Stimulated activated naive CD4-positive, alpha-beta T cell (primary cell): ENCODE measurements at regions not wholly inside any gene's neighbourhood (a gene's known extent, or its start where the extent isn't known, plus 50 kb on each side); places are given as distances from the start of the nearest gene placed in this dataset.

Source experiments
- DNase-seq, 6 experiments: peaks; one replicate each; lab custom pipeline; 2025; lab: John Stamatoyannopoulos, UW

DNA sequence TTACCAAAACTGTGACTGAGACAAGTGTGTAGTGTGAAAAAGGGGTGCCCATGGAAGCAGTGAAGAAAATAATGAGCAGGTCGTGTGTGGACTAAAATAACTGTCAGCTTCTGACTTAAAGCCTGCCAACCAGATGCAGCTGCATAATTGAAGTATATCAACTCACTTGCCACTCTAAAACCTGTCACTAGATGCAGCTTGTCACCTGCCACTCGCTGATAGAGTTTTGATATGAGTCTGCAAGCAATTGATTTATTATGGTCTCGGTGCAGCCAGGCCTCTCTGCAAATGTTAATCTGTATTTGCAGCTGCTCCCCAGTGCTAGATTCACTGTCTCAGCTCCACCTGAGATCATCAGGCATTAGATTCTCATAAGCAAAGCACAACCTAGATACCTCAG, 1090.0 kb upstream of the EYS start:
- no peak for DNase-seq

DNA sequence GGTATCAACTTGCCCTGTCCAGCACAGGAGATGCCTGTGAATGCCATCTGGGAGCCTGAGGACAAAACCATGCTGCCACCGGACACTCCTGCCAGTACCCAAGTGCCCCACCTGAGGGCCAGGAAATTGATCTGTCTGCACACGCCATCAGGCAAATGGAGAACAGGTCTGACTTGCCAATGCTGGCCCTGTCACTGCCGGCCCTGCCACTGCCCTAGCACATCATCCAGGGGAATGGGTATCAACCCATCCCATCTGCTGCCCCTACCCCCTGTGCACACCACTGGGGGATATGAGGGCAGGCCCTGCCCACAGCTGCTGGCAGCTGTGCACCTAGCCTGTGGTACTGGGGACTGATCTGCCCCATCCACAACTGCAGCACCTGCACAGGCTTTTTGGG, 1081.6 kb upstream of the EYS start:
- DNase-seq: no peak

DNA sequence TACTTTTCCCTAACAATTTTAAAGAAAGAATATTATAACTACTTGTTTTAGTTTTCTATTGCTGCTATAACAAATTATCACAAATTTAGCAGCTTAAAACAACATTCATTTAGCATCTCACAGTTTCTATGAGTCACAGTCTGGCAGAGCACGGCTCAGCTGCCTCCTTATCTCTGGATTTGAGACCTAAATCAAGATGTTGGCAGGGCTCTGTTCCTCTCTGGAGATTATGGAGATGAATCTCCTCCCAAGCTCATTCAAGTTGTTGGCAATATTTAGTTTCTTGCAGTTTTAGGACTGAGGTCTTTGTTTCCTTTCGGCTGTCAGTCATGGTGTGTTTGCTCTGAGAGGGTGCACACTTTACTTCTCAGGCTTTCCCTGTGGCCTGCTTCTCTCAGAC, 1065.8 kb upstream of the EYS start:
- no peak for DNase-seq

DNA sequence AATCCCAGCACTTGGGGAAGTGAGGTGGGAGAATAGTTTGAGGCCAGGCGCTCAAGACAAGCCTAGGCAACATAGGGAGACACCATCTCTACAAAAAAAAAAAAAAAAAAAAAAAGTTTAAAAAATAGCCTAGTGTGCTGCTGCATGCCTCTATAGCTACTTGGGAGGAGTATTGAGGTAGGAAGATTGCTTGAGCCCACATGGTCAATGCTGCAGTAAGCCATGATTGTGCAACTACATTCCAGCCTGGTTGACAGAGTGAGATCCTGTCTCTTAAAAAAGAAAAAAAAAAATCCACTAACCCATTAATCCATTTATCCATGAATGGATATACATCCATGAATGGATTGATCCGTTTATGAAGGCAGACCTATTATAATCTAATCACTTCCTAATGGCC, 1064.6 kb upstream of the EYS start:
- DNase-seq: no peak

DNA sequence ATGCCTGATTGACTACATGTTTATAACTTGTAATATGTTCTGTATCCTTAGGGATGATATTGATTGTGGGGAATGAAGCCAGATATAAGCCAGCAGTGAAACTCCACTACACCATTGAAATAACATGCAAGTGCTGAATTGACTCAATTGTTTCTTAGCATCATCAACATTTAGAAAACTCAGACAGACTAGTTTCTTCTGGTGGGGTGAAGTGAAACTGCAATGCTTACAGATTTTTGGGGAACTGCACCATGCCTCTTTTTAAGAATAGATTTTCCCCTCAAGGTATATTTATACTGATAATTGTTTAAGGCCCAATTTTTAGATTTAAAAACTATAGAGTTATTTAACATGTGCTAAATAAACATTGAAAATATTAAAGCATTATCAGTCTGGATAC, 1044.6 kb upstream of the EYS start:
- no peak for DNase-seq

DNA sequence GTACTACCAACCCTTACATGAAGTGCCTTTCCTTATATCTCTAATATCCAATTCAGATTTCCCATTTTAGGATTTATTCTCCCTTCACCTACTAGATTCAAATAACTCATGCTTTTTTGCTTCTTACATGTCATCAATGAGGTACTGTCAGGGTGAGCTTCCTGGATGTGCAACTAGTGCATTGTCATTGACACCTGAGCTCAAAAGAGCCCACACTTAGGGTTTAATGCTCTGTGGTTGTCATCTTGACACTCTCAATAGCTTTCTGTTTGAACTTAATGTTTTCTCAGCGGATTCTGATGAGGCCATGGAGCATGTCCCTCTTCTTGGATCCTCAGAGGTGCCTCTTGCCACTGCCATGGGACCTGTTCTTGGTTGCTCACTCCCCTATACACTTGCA, 1033.3 kb upstream of the EYS start:
- no peak for DNase-seq

DNA sequence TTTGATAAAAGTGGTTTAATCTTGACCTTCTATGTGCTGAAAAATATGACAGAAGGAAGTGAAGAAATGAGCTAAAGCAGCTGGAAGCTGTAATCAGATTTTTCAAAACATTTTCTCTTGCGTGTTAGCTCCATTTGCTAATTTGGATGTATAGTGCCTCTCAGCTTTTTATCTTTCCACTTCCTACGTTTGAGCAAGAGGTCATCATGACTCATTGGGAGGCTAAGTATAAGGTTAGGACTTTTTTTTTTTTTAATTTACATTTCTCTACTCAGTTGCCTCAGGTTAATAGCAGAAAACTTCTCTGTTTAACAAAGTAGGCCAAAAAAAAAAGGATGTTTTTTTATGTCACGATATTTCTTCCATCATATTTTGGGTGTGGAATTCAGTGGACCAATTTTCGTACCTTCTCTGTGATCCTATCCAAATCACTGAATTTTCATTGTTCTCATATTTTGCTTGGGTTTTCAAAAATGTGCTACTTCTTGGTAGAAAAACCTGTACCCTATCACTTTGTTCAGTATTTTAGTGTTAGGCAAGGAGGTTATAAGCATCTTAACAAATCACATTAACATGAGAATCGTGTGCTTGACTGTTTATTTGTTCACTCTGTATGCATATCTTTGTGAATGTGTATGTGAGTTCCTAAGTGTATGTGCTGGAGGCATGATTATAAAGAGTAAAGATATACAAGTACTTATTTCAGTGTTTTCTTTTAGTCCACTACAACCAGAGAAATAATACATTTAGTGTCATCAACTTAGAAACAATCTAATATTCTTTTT, 1028.3 kb upstream of the EYS start:
- DNase-seq: no peak

DNA sequence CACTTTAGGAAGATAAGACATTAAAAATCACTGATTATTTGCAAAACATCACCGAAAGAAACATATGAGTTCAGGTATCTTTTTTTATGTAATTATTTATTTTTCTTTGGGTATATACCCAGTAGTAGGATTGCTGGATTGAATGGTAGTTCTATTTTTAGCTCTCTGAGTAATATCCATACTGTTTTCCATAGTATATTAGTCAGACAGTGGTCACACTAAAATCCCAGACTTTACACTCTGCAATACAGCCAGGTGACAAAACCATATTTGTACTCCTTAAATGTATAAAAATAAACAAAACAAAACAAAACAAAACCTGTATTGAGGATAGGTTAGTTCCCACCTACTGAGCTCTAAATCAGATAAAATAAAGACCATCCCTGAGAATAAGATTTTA, 1024.3 kb upstream of the EYS start:
- no peak for DNase-seq

DNA sequence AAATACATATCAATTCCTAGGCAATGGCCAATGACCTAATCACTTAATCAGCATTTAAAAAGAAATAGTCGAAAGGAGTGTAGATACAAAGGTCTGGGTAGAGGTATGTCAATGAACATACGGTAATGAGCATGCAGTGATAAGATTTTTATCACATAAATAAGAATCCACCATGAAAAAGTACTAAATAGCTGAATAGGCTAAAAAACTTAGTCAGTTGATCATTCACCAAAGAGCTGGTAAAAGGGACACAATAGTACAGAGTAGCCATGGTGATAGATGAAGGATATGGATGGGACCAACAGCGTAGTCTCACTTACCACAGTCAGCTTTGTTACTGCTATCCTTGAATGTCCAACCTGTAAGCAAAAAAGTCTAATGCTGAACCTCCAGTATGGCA, 1018.6 kb upstream of the EYS start:
- DNase-seq: no peak

DNA sequence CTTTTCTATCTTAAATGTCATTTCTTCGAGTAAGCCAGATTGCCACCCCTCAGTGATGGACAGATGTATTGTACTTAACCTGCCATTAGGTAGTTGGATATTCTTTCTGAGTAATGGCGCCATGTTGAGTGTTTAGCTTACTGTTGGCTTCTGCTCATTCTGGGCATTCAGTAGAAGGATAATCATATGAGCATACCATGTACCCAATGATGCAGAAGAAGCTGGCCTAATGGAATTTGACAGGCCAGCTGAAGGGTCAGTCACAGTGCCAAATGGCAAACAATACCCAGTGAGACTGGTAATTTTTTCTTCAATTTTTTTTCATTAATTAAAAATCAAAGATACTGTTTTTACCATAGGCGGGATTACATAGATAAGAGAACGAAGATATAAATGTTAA, 1010.8 kb upstream of the EYS start:
- no peak for DNase-seq

DNA sequence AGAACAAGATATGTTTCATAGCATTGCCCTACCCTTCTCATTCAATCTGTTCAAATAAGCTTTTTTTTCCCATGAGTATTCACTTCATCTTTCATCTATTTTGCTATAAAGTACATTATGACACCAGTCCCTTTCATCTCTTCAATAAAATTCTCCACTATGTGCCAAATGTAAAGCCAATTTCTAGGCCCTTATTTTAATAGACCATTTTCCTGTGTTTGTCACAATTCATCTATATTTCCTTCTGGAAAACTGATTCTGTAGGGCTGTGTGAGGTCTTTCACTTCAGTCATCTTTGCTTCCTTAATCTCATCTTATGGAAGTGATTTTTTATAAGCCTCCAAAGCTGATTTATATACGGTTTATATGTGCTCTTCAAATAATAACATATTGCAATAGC, 992.4 kb upstream of the EYS start:
- DNase-seq: no peak

DNA sequence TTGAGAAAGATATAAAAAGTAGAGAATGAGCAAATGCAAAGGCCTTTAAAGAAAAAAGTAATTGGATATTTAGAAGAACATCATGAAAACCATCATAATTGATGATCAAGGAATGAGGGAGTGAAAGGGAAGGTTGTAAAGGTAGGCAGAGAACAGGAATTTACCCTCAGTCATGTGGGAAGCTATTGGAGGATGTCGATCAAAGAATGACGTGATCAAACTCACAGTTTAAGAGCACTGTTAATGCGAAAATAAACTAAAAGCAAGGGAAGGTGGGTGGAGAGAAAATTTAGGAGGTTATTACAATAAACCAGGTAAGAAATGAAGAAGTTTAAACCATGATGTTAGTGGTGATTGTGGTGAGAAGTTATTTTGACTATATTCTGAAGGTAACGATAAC, 982.6 kb upstream of the EYS start:
- DNase-seq: no peak

DNA sequence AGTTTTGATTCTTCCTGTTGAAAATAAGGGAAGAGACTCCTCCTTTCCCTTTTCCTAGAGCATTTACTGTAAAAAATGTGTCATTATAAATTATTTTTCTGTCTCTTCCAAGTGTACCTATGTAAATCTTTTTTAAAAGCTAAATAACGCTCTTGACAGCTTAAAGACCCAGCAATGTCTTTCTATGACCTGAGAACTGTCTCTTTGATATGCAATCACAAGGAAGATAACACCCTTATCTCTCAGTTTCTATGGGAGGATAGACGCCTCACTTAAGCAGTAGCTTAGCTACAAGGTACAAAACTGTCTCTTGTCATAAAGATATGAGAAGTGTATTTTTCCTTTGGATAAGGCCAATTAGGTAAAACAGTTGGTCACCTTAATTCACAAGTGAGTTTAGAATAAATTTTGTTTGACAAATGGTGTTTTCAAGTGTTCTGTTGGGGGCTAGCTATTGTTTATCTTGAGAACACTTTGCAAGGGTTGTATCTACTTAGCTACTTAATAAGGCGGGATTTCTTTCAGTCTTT, 980.6 kb upstream of the EYS start:
- DNase-seq: no peak

DNA sequence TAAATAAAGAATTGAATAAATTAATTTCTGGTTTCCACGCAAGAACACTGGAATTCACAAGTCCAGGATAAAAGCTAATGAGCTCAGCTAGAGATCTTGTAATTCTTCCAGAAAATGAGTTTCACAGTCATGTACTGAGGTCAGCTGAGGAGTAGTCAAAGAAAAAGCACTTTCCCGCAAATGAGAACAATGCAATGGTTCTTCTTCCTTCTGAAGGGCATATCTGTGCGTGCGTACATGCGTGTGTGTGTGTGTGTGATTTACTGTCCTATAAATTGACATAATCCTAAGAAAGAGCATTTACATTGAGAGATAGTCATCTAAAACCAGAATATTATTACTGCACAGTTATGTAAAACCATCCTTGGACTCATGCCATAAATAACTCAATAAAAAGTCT, 968.9 kb upstream of the EYS start:
- DNase-seq: no peak

DNA sequence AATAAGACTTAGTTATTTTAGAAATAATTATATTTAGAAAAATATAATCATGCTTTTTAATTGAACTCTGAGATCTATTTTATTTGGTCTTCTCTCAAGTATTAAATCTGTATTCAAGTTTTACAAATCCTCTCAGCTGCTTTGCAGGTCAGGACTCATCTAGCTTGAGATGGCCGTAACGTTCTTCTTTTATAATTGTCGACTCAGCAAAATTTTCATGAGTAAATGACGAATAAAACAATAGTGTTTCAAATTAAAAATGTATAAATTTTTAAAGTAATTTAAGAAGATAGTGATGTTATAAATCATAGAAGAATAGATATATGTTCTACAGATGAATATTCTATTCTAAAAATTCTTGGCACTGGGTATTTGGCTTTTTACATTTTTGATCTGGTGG, 957.1 kb upstream of the EYS start:
- no peak for DNase-seq

DNA sequence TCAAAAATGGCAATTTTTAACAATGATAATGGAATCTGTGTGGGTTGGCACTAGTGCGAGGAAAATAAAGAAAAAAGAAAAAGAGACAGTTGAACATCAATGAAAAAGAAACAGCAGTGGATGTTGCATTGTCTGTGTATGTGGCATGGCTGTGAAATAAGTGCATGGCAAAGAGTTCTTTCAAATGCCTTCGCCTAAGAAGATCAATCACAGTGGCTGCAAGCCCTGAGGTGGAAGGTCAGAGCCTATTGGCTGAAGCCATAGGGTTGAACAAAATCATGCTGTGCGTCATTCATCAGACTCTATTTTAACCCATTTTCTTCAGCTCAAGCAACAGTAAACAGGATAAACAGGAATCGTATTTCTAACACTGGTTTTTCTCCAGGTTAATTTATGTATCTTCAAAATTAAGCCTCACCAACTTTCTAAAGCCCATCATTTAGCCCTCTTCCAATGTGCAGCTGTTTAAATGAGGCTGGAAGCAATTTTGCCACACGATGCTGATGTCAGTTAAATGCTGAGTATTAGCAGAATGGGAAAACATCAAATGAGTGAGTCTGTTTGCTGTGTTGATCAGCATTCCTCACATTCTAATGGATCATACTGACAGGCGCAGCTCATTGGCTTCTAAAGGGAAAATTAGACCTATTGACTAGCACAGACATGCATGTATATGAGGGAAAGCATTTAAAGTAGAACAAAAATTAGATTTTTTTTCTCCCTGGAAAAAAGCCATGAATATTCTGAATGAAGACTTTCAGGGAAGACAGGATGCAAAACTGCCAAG, 955.9 kb upstream of the EYS start:
- DNase-seq: no peak

DNA sequence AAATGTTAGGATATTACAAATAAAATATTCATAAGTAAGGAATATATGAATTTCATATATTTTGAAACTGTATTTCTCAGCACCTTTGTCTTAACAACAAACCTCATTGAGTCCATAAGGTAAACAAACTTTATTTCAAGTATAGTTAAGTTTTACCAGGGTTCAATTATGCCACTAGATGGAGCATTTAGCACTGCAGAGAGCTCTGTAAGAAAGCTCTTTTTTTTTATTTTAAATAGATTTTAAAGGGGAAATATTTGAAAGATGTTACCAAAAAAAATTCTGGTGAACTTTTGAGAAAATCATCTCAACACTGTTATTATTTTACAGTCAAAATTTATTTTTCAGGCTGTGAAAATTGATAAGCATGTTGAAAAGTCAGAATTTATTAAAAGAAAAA, 955.2 kb upstream of the EYS start:
- no peak for DNase-seq

DNA sequence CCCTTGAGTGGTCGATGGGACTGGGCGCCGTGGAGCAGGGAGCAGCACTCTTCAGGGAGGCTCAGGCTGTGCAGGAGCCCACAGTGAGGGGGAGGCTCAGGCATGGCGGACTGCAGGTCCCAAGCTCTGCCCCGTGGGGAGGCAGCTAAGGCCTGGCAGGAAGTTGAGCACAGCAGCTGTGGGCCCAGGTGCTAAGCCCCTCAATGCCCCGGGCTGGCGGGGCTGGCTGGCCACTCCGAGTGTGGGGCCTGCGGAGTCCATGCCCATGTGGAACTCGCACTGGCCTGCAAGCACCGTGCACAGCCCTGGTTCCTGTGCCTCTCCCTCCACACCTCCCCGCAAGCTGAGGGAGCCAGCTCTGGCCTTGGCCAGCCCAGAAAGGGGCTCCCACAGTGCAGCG, 948.4 kb upstream of the EYS start:
- no peak for DNase-seq

DNA sequence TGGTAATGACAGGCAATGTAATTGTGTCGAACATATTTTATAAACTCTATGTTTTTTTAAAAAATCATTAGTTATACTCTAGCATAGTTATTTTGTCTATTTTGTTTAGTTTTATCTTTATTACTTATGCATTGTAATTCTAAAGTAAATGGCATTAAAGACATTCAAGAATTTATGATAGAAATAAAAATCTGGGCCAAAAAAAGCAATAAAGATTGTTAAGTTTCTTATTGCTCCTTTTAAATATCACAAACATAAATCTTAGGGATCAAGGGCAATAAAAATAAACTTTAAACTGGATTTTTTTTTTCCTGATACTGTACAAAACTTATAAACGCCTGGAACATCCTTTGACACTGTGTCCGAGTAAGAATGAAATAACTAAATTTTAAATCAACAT, 931.5 kb upstream of the EYS start:
- no peak for DNase-seq

DNA sequence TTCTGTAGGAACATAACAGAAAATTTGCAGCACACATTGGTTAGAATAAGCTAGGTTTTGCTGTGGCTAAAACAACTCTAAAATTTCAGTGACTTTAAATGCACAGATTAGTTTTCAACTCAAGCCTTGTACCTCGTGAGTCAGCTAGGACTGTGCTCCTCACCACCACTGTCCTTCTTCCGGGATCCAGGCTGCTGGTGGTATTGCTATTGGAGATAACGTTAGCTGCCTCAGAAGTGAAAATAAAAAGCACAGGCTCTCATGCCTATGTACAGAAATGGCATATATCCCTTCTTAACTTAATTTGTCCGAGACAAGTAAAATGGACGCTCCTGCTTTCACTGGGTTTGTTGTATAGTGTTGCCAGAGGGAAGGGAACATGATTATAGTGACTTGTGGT, 931.1 kb upstream of the EYS start:
- DNase-seq: no peak

DNA sequence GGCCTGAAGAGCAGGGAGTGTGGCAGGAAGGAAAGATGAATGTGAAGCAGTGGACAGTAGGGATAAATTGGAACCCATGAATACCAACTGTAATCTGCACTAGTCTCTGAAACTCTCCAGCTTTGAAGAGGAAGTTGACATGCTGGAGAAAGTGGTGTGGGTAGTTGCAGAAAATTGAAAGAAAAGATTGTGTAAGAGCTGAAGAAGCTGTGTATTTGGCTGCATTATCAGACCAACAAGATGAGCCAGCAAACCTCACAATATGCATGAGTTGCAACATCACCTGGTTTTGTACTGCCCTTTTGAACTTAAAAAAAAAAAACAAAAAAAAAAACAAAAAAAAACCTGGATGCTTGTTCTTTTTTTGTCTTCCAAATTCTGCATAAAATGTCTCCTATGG, 921.9 kb upstream of the EYS start:
- DNase-seq: no peak

DNA sequence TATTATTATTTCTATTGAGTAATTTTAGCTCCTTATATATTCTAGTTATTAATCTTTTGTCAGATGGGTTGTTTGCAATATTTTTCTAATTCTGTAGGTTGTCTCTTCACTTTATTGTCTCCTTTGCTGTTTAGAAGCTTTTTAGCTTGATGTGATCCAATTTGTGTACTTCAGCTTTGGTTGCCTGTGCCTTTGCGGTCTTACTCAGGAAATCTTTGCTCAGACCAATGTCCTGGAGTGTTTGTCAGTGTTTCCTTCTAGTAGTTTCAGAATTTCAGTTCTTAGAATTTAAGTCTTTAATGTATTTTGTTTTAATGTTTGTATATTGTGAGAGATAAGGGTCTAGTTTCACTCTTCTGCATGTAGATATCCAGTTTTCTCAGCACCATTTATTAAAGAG, 916.0 kb upstream of the EYS start:
- no peak for DNase-seq

DNA sequence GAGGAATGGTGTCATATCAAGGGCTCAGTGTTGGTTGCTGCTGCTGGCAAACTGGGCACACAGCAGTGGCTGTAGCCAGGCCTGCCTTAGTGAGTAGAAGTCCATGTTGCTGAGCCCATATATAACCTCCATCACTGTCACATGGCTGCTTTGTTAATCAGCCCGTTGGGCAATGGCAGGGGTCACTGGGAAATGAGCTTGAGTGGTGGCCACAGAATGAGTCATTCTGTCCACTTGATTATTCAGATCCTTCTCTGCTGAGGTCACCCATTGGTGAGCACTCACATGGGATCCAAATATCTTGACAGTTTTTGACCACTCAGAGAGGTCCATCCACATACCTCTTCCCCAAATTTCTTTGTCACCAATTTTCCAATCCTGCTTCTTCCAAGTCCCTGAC, 898.9 kb upstream of the EYS start:
- no peak for DNase-seq

DNA sequence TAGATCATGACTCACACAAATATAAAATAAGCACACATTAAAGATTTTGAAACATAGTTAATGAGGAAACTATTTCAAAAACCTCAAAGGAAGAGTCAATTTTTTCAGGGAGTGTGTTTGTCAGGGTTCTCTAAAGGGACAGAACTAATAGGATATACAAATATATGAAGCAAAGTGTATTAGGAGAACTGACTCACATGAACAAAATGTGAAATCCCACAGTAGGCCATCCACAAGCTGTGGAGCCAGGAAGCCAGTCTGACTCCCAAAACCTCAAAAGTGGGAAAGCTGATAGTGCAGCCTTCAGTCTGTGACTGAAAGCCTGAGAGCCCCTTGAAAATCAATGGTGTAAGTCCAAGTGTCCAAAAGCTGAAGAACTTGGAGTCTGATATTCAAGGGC, 898.0 kb upstream of the EYS start:
- no peak for DNase-seq
